Uterus (tissue), 3 donors: ENCODE measurements at regions not wholly inside any gene's neighbourhood (a gene's known extent, or its start where the extent isn't known, plus 50 kb on each side); places are given as distances from the start of the nearest gene placed in this dataset.

ENCODE experiments used
- DNase-seq, 2 donors: peaks; one replicate each; pipeline ENCODE4 v3.0.0-alpha.2; 2019 to 2020
- H3K27ac ChIP-seq, 2 donors: fragments of 200-600 bp; sonication (generic); 1 replicate in 1 of 2; 2 replicates in 1 of 2; pipeline ENCODE4 v1.5.1; 2016 to 2018
- H3K27me3 ChIP-seq, 2 donors: fragments of 200-600 bp; sonication (generic); one replicate each; pipeline ENCODE4 v1.5.1; 2018 to 2019; ENCODE audit warnings: control low read depth in 1 of 2
- H3K36me3 ChIP-seq, 2 donors: fragments of 200-600 bp; sonication (generic); one replicate each; pipeline ENCODE4 v1.5.1; 2019; ENCODE audit warnings: control low read depth in 1 of 2
- H3K4me1 ChIP-seq, 2 donors: fragments of 200-600 bp; sonication (generic); one replicate each; pipeline ENCODE4 v1.5.1; 2018 to 2019; ENCODE audit warnings: control low read depth in 1 of 2
- H3K4me3 ChIP-seq, 2 donors: fragments of 200-600 bp; sonication (generic); 1 replicate in 1 of 2; 2 replicates in 1 of 2; pipeline ENCODE4 v1.5.1; 2018 to 2019; ENCODE audit warnings: mild to moderate bottlenecking in 1 of 2
- H3K9me3 ChIP-seq, 2 donors: fragments of 200-600 bp; sonication (generic); one replicate each; pipeline ENCODE4 v1.5.1; 2019; ENCODE audit warnings: control low read depth in 1 of 2
- POLR2A ChIP-seq, 2 donors: fragments of 450-650 bp; IDR thresholded peaks; one replicate each; pipeline ENCODE4 v1.6.1; 2016; ENCODE audit warnings: antibody characterized with exemption in 2 of 2, mild to moderate bottlenecking in 1 of 2, moderate library complexity in 1 of 2
- intact Hi-C: fragments of 100-400 bp; cut with DNase I; formaldehyde crosslinking; loops from one replicate; pipeline ENCODE4 v1.15.1; 2023; ENCODE audit warnings: low total_unique reads
- TF ChIP-seq, protein P1 (sequence below), 4 experiments: fragments of 200-600 bp in 2 of 4; fragments of 450-650 bp in 2 of 4; sonication (generic) in 2 of 4; IDR thresholded peaks; one replicate each; pipeline ENCODE4 v1.5.1; 2016 to 2019; ENCODE audit warnings: antibody characterized with exemption in 4 of 4, mild to moderate bottlenecking in 2 of 4, moderate library complexity in 1 of 4
- donor health status: DM: yes; HTN: yes; CAD: no.

DNA sequence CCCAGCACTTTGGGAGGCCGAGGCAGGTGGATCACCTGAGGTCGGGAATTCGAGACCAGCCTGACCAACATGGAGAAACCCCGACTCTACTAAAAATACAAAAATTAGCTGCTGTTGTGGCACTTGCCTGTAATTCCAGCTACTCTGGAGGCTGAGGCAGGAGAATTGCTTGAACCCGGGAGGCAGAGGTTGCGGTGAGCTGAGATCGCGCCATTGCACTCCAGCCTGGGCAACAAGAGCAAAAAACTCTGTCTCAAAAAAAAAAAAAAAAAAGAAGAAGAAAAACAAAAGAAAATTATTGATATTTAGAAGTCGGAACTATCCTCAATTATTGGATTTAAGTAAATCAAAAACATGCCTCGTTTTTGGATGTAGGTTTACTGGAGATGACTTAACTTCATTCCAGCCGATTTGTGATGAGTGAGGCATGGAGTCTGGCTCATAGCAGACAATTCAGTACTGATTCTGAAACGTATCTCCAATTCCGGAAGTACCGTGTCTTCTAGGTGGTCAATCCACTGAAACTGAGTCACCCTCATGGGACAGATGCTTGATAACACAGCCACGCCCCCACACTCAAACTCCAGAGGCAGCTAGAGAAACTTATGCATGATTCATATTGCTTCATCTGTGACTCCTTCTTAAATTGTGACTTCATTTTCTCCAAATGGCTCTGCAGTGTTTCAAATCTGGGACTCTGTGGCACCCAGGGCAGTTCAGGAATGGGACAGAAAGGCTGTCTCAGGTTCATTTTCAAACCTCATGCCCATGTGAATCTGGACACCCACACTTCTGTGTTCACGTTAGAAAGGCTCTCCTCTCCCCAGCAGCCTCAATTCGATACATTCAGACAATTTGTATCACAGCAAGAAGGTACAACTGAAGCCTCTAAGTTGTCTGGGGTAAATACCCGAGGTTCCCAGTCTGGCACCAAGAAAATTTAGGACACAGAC is 110.4 kb upstream of the ARMC2 start:
- no peak overlapping the region for H3K27ac ChIP-seq
- intact Hi-C loops, result no loop called here
- H3K9me3 ChIP-seq, result no peaks in the 10 kb centered on the region
- H3K27me3 ChIP-seq, result no peaks in the 10 kb centered on the region
- H3K4me1 ChIP-seq, result no peaks in the 10 kb centered on the region
- no peaks in the 10 kb centered on the region for H3K36me3 ChIP-seq
- no peak for TF ChIP-seq POLR2A (IDR thresholded peaks at IDR 0.05)
- TF ChIP-seq, protein P1, sequence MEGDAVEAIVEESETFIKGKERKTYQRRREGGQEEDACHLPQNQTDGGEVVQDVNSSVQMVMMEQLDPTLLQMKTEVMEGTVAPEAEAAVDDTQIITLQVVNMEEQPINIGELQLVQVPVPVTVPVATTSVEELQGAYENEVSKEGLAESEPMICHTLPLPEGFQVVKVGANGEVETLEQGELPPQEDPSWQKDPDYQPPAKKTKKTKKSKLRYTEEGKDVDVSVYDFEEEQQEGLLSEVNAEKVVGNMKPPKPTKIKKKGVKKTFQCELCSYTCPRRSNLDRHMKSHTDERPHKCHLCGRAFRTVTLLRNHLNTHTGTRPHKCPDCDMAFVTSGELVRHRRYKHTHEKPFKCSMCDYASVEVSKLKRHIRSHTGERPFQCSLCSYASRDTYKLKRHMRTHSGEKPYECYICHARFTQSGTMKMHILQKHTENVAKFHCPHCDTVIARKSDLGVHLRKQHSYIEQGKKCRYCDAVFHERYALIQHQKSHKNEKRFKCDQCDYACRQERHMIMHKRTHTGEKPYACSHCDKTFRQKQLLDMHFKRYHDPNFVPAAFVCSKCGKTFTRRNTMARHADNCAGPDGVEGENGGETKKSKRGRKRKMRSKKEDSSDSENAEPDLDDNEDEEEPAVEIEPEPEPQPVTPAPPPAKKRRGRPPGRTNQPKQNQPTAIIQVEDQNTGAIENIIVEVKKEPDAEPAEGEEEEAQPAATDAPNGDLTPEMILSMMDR (IDR thresholded peaks at IDR 0.05), result no peak
- no peak overlapping the region for H3K4me3 ChIP-seq
- DNase-seq, result peak; percentile 53 to 64

DNA sequence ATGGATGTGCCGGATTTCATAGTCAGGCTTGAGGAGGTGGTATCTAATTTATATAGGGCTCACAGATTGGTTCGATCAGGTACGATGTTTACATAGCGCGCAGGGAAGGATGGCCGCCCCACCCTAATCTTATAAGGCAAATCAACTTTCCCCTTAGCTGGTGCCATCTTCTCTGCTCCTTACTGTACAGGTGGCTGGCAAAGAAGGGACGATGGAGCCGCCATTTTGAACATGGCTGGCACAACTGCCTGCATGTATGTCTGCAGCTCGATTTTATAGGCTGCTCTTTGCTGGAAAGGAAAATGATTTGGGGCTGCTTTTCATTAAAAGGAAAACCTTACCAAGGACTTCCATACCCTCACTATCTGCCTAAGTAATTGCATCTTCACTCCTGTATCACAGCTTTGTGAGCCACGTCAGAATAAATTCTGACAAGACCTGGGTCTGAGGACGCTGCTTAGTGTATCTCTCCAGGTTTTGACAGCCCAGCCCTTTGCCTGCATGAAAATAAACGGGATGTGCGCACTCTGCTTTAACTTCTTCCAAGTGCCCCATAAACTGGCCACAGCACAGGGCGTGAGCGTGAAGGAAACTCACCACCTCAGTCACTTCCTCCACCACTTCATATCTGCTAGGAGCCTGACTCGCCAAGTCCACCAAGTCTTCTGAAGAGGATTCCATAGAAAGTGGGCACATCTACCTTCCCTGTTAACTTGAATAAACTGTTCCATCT is 109.4 kb upstream of the ARMC2 start:
- Histone ChIP-seq H3K27ac (no peak overlapping the region), H3K36me3 (no peaks in the 10 kb centered on the region), H3K27me3 (no peaks in the 10 kb centered on the region), H3K4me1 (no peaks in the 10 kb centered on the region), H3K4me3 (no peak overlapping the region), H3K9me3 (no peaks in the 10 kb centered on the region)
- intact Hi-C loops, result no loop called here
- no peak for DNase-seq
- TF ChIP-seq, protein P1 (IDR thresholded peaks at IDR 0.05), result no peak
- TF ChIP-seq POLR2A (IDR thresholded peaks at IDR 0.05), result no peak

- TF ChIP-seq POLR2A (IDR thresholded peaks at IDR 0.05), result no peak
- TF ChIP-seq, protein P1 (IDR thresholded peaks at IDR 0.05), result no peak
- Histone ChIP-seq H3K36me3 (no peaks in the 10 kb centered on the region), H3K4me1 (no peaks in the 10 kb centered on the region), H3K9me3 (no peaks in the 10 kb centered on the region), H3K27ac (no peak overlapping the region), H3K4me3 (no peak overlapping the region), H3K27me3 (no peaks in the 10 kb centered on the region)
- intact Hi-C loops, result no loop called here
- DNase-seq, result no peak
Measured at GRCh38 chr6:108739496-108740330, 108.5 kb upstream of the ARMC2 start.

DNA sequence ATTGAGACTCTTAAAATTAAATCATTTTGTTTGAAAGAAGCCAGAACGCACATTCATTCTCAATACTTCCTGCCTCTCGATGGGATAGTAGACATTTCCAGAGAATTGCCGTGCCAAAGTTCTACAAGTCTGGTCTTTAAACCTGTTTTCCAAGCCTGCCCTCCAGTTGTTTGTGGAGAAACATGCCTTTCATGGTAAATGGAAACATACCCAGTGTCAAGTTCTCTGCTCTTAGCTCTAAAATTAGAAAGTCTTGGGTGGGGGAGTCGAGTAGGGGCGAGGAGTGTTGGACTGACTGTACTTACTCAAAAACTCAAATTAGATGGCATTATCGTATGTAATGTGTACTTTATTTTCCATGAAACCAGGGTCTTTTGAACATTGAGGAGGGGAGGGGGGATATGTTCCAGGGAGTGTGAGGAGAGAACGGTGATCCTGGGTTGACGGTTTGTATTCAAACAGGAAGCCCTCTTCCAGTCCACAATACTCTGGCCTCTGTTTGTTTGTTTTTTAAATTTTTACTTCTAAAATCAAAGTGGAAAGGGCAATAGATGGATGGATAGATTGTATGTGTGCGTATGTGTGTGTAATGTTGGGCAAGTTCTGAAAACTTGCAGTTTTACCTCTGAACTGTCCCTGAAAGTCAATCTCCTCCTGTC is 106.8 kb upstream of the ARMC2 start:
- intact Hi-C loops, result no loop called here
- Histone ChIP-seq H3K36me3 (no peaks in the 10 kb centered on the region), H3K4me3 (no peak overlapping the region), H3K4me1 (peaks cover 0 to 5% of the 10 kb centered on the region in 2 donors), H3K27ac (peak overlapping the region; percentile 51 to 58), H3K9me3 (no peaks in the 10 kb centered on the region), H3K27me3 (no peaks in the 10 kb centered on the region)
- TF ChIP-seq POLR2A (IDR thresholded peaks at IDR 0.05), result no peak
- TF ChIP-seq, protein P1 (IDR thresholded peaks at IDR 0.05), result no peak
- DNase-seq, result no peak
